CD4-positive, alpha-beta T cell (primary cell): ENCODE measurements at regions not wholly inside any gene's neighbourhood (a gene's known extent, or its start where the extent isn't known, plus 50 kb on each side); places are given as distances from the start of the nearest gene placed in this dataset.

ENCODE experiments used
- ATAC-seq: fragments of 200-7000 bp; cut with Tn5 transposase; one replicate; pipeline ENCODE4 v1.10.0; 2022; ENCODE audit warnings: mild to moderate bottlenecking; ENCODE audit not compliant: poor library complexity
- CTCF ChIA-PET: fragments of 350-600 bp; sonication (Branson Sonifier 250); formaldehyde crosslinking; loops from one replicate; lab custom pipeline; 2021; ENCODE audit warnings: antibody characterized with exemption, inconsistent platforms; lab: Charles Lee
- POLR2A ChIA-PET: fragments of 350-600 bp; sonication (Branson Sonifier 250); formaldehyde crosslinking; loops from one replicate; lab custom pipeline; 2021; ENCODE audit warnings: antibody characterized with exemption, inconsistent platforms; lab: Charles Lee
- DNase-seq, 14 experiments: peaks; one replicate each; pipeline ENCODE4 v3.0.0-alpha.2; 2013 to 2020; ENCODE audit warnings: mixed read lengths in 2 of 14
- H3K27ac ChIP-seq, 2 donors: one replicate each; pipeline versions ENCODE4 v1.5.1 to v1.7.0; 2013; ENCODE audit warnings: low read length in 2 of 2, low read depth in 1 of 2, mild to moderate bottlenecking in 1 of 2
- H3K27me3 ChIP-seq, 2 experiments: 1 replicate in 1 of 2; 2 replicates in 1 of 2; pipeline versions ENCODE4 v1.6.1 to v1.7.0; 2013; ENCODE audit warnings: low read length in 2 of 2, control low read depth in 1 of 2, mild to moderate bottlenecking in 1 of 2, moderate library complexity in 1 of 2; ENCODE audit not compliant: insufficient read depth in 2 of 2, control insufficient read depth in 1 of 2
- H3K36me3 ChIP-seq: one replicate; pipeline ENCODE4 v1.6.1; 2013; ENCODE audit warnings: low read length, control low read depth; ENCODE audit not compliant: insufficient read depth
- H3K4me1 ChIP-seq: one replicate; pipeline ENCODE4 v1.6.1; 2013; ENCODE audit warnings: low read length, control low read depth; ENCODE audit not compliant: insufficient read depth
- H3K4me3 ChIP-seq: one replicate; pipeline ENCODE4 v1.5.1; 2013; ENCODE audit warnings: mild to moderate bottlenecking, low read length, moderate library complexity
- H3K9me3 ChIP-seq, 2 experiments: 1 replicate in 1 of 2; 2 replicates in 1 of 2; pipeline versions ENCODE4 v1.6.1 to v1.7.0; 2013; ENCODE audit warnings: low read length in 2 of 2, mild to moderate bottlenecking in 2 of 2, control low read depth in 1 of 2, moderate library complexity in 1 of 2; ENCODE audit not compliant: control insufficient read depth in 1 of 2, insufficient read depth in 1 of 2
- H3K27ac Mint-ChIP-seq: one replicate; pipeline ENCODE4 v1.8.0; 2020; ENCODE audit warnings: mixed read lengths
- H3K27me3 Mint-ChIP-seq: one replicate; pipeline ENCODE4 v1.8.0; 2021; ENCODE audit warnings: mixed read lengths
- H3K36me3 Mint-ChIP-seq: one replicate; pipeline ENCODE4 v1.8.0; 2021; ENCODE audit warnings: low read depth, mixed read lengths
- H3K4me1 Mint-ChIP-seq: one replicate; pipeline ENCODE4 v1.8.0; 2021; ENCODE audit warnings: low read depth, mixed read lengths
- H3K4me3 Mint-ChIP-seq: one replicate; pipeline ENCODE4 v1.8.0; 2020; ENCODE audit warnings: mild to moderate bottlenecking, mixed read lengths
- H3K9me3 Mint-ChIP-seq: one replicate; pipeline ENCODE4 v1.8.0; 2020; ENCODE audit warnings: mixed read lengths
- intact Hi-C, 2 experiments: fragments of 100-400 bp; cut with DNase I in 1 of 2; cut with micrococcal nuclease in 1 of 2; formaldehyde crosslinking; loops; one replicate each; pipeline versions ENCODE4 v1.15.1 to v1.9.0; 2023 to 2025; cut with DNase I, micrococcal nuclease
- TF ChIP-seq, protein P1 (sequence below): fragments of 200-600 bp; IDR thresholded peaks from one replicate; pipeline ENCODE4 v1.8.0; 2022; ENCODE audit warnings: antibody characterized with exemption, mild to moderate bottlenecking

DNA sequence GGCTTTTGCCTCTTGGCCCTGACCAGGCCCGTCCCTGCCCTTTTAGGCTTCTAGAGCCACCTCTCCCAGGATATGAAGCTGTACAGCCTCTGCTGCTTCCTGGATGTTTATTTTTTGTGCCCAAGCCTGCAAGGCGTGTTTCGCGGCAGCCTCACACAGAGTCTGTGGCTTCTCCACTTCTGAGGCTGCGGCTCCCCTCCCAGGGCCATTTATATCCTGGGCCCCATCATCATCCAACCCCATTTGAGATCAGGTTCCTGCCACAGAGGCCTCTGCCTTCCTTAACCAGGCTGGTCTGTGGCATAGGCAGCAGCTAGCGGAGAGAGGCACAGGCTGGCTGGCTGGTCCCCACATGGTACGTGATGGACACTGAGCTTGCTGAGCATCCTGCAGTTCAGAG is 114.1 kb upstream of the PWP1 start:
- CTCF ChIA-PET = interaction anchor here (1.0 kb wide), 1 partner anchor 36 kb away, joined by 3 read pairs; no protein-coding TSS in a partner anchor
- H3K36me3 ChIP-seq = no peaks in the 10 kb centered on the region
- H3K36me3 Mint-ChIP-seq = no peaks in the 10 kb centered on the region
- no peak overlapping the region for H3K27ac Mint-ChIP-seq
- H3K4me3 ChIP-seq = no peak overlapping the region
- H3K4me3 Mint-ChIP-seq = no peak overlapping the region
- no peak for DNase-seq
- peaks cover 3% of the 10 kb centered on the region for H3K4me1 Mint-ChIP-seq
- intact Hi-C loops = no loop called here
- H3K27me3 Mint-ChIP-seq = no peaks in the 10 kb centered on the region
- no peak for ATAC-seq
- no peaks in the 10 kb centered on the region for H3K4me1 ChIP-seq
- H3K27ac ChIP-seq = no peak overlapping the region
- POLR2A ChIA-PET = no interaction called here
- TF ChIP-seq, protein P1, sequence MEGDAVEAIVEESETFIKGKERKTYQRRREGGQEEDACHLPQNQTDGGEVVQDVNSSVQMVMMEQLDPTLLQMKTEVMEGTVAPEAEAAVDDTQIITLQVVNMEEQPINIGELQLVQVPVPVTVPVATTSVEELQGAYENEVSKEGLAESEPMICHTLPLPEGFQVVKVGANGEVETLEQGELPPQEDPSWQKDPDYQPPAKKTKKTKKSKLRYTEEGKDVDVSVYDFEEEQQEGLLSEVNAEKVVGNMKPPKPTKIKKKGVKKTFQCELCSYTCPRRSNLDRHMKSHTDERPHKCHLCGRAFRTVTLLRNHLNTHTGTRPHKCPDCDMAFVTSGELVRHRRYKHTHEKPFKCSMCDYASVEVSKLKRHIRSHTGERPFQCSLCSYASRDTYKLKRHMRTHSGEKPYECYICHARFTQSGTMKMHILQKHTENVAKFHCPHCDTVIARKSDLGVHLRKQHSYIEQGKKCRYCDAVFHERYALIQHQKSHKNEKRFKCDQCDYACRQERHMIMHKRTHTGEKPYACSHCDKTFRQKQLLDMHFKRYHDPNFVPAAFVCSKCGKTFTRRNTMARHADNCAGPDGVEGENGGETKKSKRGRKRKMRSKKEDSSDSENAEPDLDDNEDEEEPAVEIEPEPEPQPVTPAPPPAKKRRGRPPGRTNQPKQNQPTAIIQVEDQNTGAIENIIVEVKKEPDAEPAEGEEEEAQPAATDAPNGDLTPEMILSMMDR = no peak
- no peaks in the 10 kb centered on the region for H3K9me3 ChIP-seq
- no peaks in the 10 kb centered on the region for H3K27me3 ChIP-seq
- no peaks in the 10 kb centered on the region for H3K9me3 Mint-ChIP-seq

DNA sequence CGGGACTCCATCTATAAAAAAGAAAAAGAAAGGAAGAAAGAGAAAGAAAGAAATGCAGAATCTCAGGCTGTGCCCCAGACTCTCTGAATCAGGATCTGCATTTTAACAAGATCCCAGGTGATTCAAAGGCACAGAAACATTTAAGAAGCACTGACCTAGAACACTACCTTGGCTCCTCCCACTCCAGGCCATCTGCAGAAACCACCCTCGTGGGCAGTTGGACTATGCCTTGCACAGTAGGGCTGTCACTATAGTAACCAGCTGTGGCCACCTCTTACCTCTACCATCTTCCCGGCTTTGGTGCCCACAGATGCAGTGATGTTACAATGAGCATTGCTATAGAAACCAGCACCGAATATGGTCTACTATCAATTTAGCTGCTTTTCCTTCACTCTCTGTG is 110.9 kb upstream of the PWP1 start:
- ChIA-PET POLR2A (no interaction called here), CTCF (no interaction called here)
- no peaks in the 10 kb centered on the region for H3K9me3 ChIP-seq

DNA sequence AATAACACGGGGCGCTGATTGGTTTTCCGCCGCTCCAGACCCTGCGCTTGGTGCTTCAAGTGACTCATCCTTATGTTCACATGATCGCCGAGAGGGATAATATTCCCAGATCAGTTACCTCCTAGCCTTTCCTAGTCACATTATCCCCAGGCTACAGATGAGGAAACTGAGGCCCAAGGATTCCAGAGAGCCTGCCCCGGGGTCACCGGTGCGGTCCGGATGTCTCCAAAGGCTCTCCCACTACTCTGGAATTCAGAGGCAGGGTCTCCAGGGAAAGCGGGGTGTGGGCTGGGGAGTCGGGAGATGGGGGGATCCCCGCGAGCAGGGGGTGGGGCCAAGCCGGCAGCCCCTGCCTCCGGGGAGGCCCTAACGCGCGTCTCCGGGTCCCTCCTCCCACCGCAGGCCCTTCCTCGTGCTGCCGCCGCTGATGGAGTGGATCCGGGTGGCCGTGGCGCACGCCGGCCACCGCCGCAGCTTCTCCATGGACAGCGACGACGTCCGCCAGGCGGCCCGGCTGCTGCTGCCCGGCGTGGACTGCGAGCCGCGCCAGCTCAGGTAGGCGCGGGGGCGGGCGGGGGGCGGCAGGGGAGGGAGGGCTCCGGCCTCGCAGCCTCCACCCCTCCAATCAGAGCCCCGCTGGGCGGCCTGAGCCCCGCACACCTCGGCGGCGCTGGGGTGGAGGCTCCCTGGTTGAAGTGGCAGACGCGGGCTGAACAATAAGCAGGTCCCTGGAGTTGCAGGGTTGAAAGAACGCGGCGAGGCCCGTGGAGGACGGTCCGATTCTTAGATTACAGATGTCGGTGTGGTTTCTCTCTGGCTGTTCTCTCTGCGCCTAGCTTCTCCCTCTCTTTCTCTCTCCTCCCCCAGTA is 104.6 kb upstream of the PWP1 start:
- H3K9me3 ChIP-seq = peaks cover 1 to 3% of the 10 kb centered on the region in 2 experiments
- H3K4me3 ChIP-seq = no peak overlapping the region
- no peaks in the 10 kb centered on the region for H3K9me3 Mint-ChIP-seq
- peaks cover 47% of the 10 kb centered on the region for H3K36me3 Mint-ChIP-seq
- H3K4me3 Mint-ChIP-seq = no peak overlapping the region
- no peaks in the 10 kb centered on the region for H3K27me3 ChIP-seq
- DNase-seq (no peak), ATAC-seq (no peak)
- H3K4me1 ChIP-seq = no peaks in the 10 kb centered on the region
- peaks cover 2% of the 10 kb centered on the region for H3K36me3 ChIP-seq
- CTCF ChIA-PET = no interaction called here
- no peaks in the 10 kb centered on the region for H3K27me3 Mint-ChIP-seq
- POLR2A ChIA-PET = no interaction called here
- intact Hi-C loops = no loop called here
- no peak overlapping the region for H3K27ac ChIP-seq
- no peaks in the 10 kb centered on the region for H3K4me1 Mint-ChIP-seq
- TF ChIP-seq, protein P1 = no peak
- H3K27ac Mint-ChIP-seq = no peak overlapping the region

More for the DNA sequence above, 110.9 kb upstream of the PWP1 start:
- no peaks in the 10 kb centered on the region for H3K36me3 ChIP-seq
- Mint-ChIP-seq H3K9me3 (no peaks in the 10 kb centered on the region), H3K36me3 (peaks cover 8% of the 10 kb centered on the region), H3K4me1 (no peaks in the 10 kb centered on the region), H3K27me3 (no peaks in the 10 kb centered on the region), H3K27ac (no peak overlapping the region), H3K4me3 (no peak overlapping the region)
- H3K27me3 ChIP-seq = no peaks in the 10 kb centered on the region
- no peak overlapping the region for H3K4me3 ChIP-seq
- no peak overlapping the region for H3K27ac ChIP-seq
- TF ChIP-seq, protein P1 = no peak
- intact Hi-C loops = no loop called here
- no peak for DNase-seq
- ATAC-seq = no peak
- no peaks in the 10 kb centered on the region for H3K4me1 ChIP-seq
